NB4 (cell line): ENCODE measurements at regions not wholly inside any gene's neighbourhood (a gene's known extent, or its start where the extent isn't known, plus 50 kb on each side); places are given as distances from the start of the nearest gene placed in this dataset.

ENCODE experiments used
- MAX ChIP-seq: IDR thresholded peaks from 2 replicates; pipeline ENCODE4 v1.6.1; 2011; ENCODE audit warnings: low read depth, low read length
- MYC ChIP-seq: IDR thresholded peaks from 2 replicates; pipeline ENCODE4 v1.6.1; 2011; ENCODE audit warnings: low read depth, low read length
- POLR2A ChIP-seq: IDR thresholded peaks from 2 replicates; pipeline ENCODE4 v1.6.1; 2011; ENCODE audit warnings: mild to moderate bottlenecking; ENCODE audit not compliant: insufficient read length; ENCODE audit errors: extremely low read depth
- TF ChIP-seq, protein P1 (sequence below): IDR thresholded peaks from one replicate; pipeline ENCODE4 v1.5.1; 2012; ENCODE audit warnings: low read depth, low read length

DNA sequence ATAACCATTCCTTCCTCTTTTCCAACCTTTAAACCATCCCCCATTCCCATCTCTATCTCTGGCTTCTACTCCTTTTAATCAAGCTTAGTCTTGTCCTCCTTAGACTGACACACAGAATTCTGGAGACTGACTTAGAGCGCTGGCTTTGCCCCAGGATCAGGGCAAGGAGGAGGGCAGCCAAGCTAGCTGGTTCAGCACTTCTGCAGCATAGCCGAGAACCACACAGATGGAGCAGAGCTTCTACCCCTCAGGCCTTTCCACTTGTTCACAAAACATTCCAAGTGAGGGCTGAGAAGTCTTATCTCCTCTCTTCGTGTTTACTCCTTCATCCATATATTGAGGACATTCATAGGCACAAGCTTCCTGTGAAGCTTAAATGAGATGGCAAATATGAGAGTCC, 246.5 kb upstream of the PEX5L start:
- no peak for TF ChIP-seq POLR2A
- TF ChIP-seq, protein P1, sequence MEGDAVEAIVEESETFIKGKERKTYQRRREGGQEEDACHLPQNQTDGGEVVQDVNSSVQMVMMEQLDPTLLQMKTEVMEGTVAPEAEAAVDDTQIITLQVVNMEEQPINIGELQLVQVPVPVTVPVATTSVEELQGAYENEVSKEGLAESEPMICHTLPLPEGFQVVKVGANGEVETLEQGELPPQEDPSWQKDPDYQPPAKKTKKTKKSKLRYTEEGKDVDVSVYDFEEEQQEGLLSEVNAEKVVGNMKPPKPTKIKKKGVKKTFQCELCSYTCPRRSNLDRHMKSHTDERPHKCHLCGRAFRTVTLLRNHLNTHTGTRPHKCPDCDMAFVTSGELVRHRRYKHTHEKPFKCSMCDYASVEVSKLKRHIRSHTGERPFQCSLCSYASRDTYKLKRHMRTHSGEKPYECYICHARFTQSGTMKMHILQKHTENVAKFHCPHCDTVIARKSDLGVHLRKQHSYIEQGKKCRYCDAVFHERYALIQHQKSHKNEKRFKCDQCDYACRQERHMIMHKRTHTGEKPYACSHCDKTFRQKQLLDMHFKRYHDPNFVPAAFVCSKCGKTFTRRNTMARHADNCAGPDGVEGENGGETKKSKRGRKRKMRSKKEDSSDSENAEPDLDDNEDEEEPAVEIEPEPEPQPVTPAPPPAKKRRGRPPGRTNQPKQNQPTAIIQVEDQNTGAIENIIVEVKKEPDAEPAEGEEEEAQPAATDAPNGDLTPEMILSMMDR, result no peak
- TF ChIP-seq MAX, result no peak
- no peak for TF ChIP-seq MYC
